ENCODE measurements at regions not wholly inside any gene's neighbourhood (a gene's known extent, or its start where the extent isn't known, plus 50 kb on each side); places are given as distances from the start of the nearest gene placed in this dataset.
"Not testable (repeated sequence)": the region's sequence is repeated elsewhere in the genome, so short reads cannot be mapped to it uniquely, and the experiment has no call there.

- no peak overlapping the region for H3K27ac ChIP-seq (replicated peaks)
- TF ChIP-seq REST (IDR thresholded peaks at IDR 0.05; ENCODE audit: insufficient replicate concordance, low read depth) (no peak), CTCF (IDR thresholded peaks at IDR 0.05; ENCODE audit: insufficient read depth, low read length) (no peak), POLR2AphosphoS5 (IDR thresholded peaks at IDR 0.05; ENCODE audit: low read depth) (no peak), GABPA (IDR thresholded peaks at IDR 0.05; ENCODE audit: low read depth) (no peak), SPI1 (IDR thresholded peaks at IDR 0.05; ENCODE audit: borderline replicate concordance, low read depth) (no peak)
- no peak overlapping the region for H3K4me3 ChIP-seq (replicated peaks; ENCODE audit: insufficient read depth, low read length)
- DNase-seq (ENCODE audit: low read depth in 1 of 2, low spot score in 1 of 2): no peak
- H3K27me3 ChIP-seq (ENCODE audit: insufficient read depth, poor library complexity, severe bottlenecking): no peaks in the 10 kb centered on the region
Observed at GRCh38 chr3:127084401-127084990, 101.6 kb downstream of the PLXNA1 start.

GRCh38 chr3:127085576-127085975 is 102.7 kb downstream of the PLXNA1 start:
- no peak for TF ChIP-seq GABPA (IDR thresholded peaks at IDR 0.05; ENCODE audit: low read depth)
- Histone ChIP-seq H3K27ac (replicated peaks) (no peak overlapping the region), H3K27me3 (ENCODE audit: insufficient read depth, poor library complexity, severe bottlenecking) (no peaks in the 10 kb centered on the region), H3K4me3 (replicated peaks; ENCODE audit: insufficient read depth, low read length) (no peak overlapping the region)
- no peak for DNase-seq (ENCODE audit: low read depth in 1 of 2, low spot score in 1 of 2)

- not testable (repeated sequence) for DNase-seq (ENCODE audit: low read depth in 1 of 2, low spot score in 1 of 2); H3K27ac ChIP-seq (replicated peaks); H3K27me3 ChIP-seq (ENCODE audit: insufficient read depth, poor library complexity, severe bottlenecking); H3K4me3 ChIP-seq (replicated peaks; ENCODE audit: insufficient read depth, low read length)
Observed at GRCh38 chr3:127086591-127086990, 103.7 kb downstream of the PLXNA1 start.

GRCh38 chr3:127087441-127087840 is 104.5 kb downstream of the PLXNA1 start:
- no peaks in the 10 kb centered on the region for H3K27me3 ChIP-seq (ENCODE audit: insufficient read depth, poor library complexity, severe bottlenecking)
- no peak for DNase-seq (ENCODE audit: low read depth in 1 of 2, low spot score in 1 of 2)
- TF ChIP-seq POLR2AphosphoS5 (IDR thresholded peaks at IDR 0.05; ENCODE audit: low read depth): no peak
- no peak for TF ChIP-seq REST (IDR thresholded peaks at IDR 0.05; ENCODE audit: insufficient replicate concordance, low read depth)
- TF ChIP-seq SPI1 (IDR thresholded peaks at IDR 0.05; ENCODE audit: borderline replicate concordance, low read depth): no peak
- TF ChIP-seq CTCF (IDR thresholded peaks at IDR 0.05; ENCODE audit: insufficient read depth, low read length): no peak
- TF ChIP-seq GABPA (IDR thresholded peaks at IDR 0.05; ENCODE audit: low read depth): no peak
- no peak overlapping the region for H3K27ac ChIP-seq (replicated peaks)
- no peak overlapping the region for H3K4me3 ChIP-seq (replicated peaks; ENCODE audit: insufficient read depth, low read length)
